HG03095 (cell line): ENCODE measurements at regions not wholly inside any gene's neighbourhood (a gene's known extent, or its start where the extent isn't known, plus 50 kb on each side); places are given as distances from the start of the nearest gene placed in this dataset.
"Not testable (repeated sequence)": the region's sequence is repeated elsewhere in the genome, so short reads cannot be mapped to it uniquely, and the experiment has no call there.

ENCODE experiments used
- ATAC-seq: cut with Tn5 transposase; IDR thresholded peaks from one replicate; pipeline ENCODE4 v1.9.1; 2021; ENCODE audit warnings: moderate library complexity; ENCODE audit not compliant: unreplicated experiment

- not testable (repeated sequence) for ATAC-seq
These were observed 75.8 kb upstream of the VKORC1L1 start for GRCh38 chr7:65797086-65797485.

GRCh38 chr7:65797566-65797965, 75.3 kb upstream of the VKORC1L1 start:
- ATAC-seq, result not testable (repeated sequence)

- peak; percentile 98 for ATAC-seq
These were observed 74.5 kb upstream of the VKORC1L1 start for GRCh38 chr7:65798111-65799075.

GRCh38 chr7:65800191-65800590, 72.7 kb upstream of the VKORC1L1 start:
- not testable (repeated sequence) for ATAC-seq

- ATAC-seq, result no peak
These were observed 72.0 kb upstream of the VKORC1L1 start for GRCh38 chr7:65800890-65801341.

GRCh38 chr7:65804887-65805286, 68.0 kb upstream of the VKORC1L1 start:
- ATAC-seq, result no peak

GRCh38 chr7:65807067-65807466, 65.8 kb upstream of the VKORC1L1 start:
- ATAC-seq, result not testable (repeated sequence)

- ATAC-seq, result peak; percentile 91
These were observed 63.5 kb upstream of the VKORC1L1 start for GRCh38 chr7:65809259-65809981.

GRCh38 chr7:65809982-65810288, 62.9 kb upstream of the VKORC1L1 start:
- ATAC-seq, result no peak

- no peak for ATAC-seq
These were observed 60.6 kb upstream of the VKORC1L1 start for GRCh38 chr7:65812281-65812680.

- ATAC-seq, result not testable (repeated sequence)
These were observed 58.2 kb upstream of the VKORC1L1 start for GRCh38 chr7:65814556-65815167.

- no peak for ATAC-seq
These were observed 52.5 kb upstream of the VKORC1L1 start for GRCh38 chr7:65820287-65820950.
